Stimulated activated CD4-positive, alpha-beta T cell treated with anti-CD3 and anti-CD28 coated beads, TNF-alpha, amount 100 ng/mL, for 24 hours (primary cell): ENCODE measurements at regions not wholly inside any gene's neighbourhood (a gene's known extent, or its start where the extent isn't known, plus 50 kb on each side); places are given as distances from the start of the nearest gene placed in this dataset.
"Not testable (repeated sequence)": the region's sequence is repeated elsewhere in the genome, so short reads cannot be mapped to it uniquely, and the experiment has no call there.

ENCODE experiments used
- DNase-seq, 3 experiments: peaks; one replicate each; pipeline ENCODE4 v3.0.0-alpha.2; 2020; ENCODE audit warnings: low read depth in 3 of 3

DNA sequence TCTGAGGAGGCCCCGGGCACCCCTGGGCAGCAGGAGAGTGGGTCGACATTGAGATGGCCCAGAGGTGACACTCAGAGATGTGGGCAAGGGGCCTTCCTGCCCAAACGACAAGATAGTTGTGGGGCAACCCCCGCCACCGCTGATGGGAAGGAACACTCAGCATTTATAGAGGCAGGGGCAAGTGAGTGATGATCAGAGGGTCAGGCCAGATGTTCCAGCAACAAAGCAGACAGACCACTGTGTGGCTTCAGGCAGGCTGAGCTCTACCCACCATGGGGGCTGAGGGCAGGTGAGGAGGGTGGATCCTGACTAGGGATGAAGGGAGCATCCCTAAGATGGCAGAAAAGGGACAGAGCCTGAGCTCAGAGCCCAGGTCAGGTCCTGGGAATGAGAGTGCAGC, 362.7 kb downstream of the PTPRU start:
- no peak for DNase-seq

DNA sequence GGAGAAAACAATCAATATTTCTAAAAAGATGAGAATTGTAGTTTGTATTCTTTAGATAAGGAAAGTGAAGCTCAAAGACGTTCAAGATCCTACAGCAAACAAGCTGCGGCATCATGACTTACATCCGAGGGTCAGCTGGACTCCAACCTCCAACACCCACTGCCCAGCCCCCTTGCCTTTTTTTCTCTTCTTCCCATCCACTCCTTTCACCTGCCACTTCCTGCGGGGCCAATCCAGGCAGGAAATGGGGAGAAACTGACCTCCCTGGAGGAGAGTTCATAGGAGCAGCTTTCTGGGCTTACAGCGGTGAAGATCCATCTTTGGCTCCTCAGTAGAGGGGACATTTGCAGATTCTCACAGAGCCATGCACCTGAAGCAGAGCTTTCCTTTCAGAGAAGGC, 361.5 kb downstream of the PTPRU start:
- no peak for DNase-seq

DNA sequence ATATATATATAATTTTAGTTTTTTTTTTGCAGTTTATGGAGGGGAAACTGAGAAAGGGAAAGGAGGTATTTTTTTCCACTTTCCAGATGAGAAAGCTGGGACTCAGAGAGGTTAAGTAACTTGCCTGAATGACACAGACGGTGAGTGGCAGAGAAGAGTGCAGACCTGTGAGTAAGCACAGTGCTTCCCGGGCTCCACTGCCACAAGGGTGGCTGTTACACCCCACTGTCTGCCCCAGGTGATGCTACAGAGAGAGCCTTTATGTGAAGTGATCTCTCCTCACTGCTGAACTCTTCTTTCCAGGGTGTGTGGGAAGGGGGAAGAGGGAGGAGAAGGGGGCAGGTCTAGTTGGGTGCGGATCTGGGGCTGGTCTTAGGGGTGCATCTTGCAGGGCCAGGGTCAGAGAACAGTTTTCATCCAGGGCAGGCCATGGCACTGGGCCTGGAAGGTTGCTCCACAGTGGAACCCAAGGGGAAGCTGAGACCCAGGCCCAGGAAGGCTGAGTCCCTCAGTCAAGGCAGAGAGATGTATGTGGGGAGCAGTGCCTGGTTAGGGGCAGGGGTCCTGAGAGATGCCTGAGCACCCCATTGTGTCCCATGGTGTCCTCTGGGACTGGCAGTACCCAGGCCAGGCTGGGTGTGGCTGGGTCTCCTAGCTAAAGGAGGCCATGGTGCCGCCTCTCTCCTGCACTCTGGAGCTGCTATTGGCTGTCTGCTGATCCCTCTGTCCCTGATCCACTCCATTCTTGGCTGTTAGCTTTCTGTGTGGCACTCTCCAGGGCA, 357.5 kb downstream of the PTPRU start:
- DNase-seq = no peak

DNA sequence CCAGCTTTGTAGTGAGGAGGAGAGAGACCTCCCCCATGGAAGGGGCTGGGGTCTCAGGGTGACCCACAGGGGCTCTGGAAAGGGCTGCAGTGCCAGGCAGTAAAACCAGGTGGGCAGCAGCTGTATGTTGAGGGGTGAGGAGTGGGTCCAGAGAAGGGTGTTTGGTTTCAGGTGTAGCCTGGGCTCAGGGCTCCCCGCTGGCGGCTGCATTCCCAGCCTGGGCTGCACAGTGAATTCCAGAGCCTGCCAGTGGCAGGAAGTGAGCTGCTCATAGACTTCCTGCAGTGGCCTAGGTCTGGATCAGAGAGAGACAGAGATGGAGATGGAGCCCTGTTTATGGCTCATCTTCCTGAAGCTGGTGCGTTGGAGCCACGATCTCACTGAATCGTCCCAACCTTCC, 356.4 kb downstream of the PTPRU start:
- DNase-seq = no peak

DNA sequence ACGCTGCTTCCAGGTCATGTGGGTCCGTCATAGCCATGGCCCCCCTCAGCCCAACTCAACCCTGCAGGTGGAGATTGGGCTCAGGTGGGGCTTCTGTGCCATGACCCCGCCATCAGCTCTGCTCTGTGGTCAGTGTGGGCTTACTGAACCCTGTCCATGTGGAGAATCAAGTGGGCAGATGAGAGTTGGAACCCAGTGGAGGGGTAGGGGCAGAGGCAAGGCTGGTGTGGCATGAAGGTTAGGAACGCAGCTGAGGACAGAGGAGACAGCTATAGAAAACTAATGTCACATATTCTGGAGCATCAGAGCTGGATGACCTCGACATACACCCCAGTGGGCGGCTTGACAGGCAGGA, 355.9 kb downstream of the PTPRU start:
- no peak for DNase-seq

DNA sequence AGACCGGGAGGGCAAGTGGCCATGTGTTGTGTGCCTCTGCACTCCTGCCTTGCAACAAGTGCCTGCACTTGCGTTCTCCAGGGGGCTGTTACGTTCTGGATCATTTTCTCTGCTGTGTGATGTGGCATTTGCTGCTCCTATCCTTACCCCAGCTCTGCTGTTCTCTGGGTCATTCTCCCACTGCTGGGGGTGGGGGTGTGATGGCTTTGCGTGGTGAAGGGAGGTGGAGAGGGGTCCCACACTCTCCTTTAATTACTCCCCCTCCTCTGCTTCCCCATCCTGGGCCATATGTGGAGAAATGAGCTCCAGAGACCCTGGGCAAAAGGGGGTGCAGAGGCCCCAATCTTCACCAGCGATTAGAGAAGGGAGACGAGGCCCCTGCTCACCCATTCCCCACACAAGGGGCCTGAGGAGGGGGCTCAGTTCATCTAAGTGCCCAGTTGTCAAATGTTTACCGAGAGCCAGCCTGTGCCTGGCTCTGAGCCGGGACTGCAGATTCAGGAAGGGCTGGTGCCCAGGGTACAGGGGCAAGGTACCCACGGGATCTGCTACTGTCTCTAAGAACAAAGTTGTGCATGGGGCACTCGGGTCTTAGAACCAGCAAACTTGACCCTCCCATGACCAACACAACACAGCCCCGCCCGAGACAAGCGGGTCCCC, 355.4 kb downstream of the PTPRU start:
- no peak for DNase-seq

DNA sequence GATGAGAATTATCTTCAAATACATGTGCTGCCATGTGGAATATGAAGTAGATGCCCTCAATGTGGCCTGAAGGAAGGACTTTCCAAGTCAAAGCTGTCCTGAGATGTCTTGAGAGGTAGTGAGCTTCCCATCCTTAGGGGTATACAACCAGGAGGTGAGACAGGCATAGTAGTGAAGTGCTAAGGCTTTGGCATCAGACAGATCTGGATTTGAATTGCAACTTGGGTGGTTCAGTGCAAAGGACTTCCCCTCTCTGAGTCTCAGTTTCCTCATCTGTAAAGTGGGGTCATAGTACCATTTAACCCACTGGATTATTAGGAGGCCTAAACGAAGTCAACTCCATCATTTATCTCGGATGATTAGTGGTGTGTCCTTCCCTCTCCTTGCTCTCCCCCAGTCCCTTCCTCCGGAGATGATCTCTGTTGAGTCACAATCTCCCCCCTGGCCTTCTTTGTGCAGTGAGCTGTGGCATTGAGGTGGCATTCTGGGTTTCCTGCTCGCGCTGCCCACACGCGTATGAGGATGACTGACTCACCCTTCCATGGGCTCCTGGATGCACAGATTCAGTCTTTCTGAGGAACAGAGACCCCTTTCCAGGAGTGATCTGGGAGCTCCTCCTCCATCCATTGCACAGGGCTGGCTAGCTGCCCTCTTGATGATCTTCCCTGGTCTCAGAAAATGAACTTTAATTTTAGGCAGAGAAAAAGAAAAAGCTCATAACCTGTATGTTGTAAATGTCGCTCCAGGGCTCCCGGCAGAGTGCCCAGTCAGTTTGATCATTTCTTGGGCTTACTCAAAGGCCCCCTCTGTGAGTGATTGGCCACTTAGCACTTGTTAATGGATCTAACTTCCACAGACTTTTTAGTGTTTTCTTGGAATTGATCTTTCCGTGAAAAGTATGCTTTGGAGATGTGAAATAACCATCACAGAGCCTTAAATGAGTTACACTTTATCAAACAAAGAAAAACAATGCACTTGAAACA, 354.6 kb downstream of the PTPRU start:
- DNase-seq = no peak

DNA sequence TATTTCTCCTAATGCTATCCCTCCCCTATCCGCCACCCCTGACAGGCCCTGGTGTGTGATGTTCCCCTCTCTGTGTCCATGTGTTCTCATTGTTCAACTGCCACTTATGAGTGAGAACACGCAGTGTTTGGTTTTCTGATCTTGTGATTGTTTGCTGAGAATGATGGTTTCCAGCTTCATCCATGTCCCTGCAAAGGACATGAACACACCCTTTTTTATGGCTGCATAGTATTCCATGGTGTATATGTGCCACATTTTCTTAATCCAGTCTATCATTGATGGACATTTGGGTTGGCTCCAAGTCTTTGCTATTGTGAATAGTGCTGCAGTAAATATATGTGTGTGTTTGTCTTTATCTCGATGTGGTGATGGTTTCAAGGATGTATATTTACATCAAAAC, 353.4 kb downstream of the PTPRU start:
- not testable (repeated sequence) for DNase-seq

DNA sequence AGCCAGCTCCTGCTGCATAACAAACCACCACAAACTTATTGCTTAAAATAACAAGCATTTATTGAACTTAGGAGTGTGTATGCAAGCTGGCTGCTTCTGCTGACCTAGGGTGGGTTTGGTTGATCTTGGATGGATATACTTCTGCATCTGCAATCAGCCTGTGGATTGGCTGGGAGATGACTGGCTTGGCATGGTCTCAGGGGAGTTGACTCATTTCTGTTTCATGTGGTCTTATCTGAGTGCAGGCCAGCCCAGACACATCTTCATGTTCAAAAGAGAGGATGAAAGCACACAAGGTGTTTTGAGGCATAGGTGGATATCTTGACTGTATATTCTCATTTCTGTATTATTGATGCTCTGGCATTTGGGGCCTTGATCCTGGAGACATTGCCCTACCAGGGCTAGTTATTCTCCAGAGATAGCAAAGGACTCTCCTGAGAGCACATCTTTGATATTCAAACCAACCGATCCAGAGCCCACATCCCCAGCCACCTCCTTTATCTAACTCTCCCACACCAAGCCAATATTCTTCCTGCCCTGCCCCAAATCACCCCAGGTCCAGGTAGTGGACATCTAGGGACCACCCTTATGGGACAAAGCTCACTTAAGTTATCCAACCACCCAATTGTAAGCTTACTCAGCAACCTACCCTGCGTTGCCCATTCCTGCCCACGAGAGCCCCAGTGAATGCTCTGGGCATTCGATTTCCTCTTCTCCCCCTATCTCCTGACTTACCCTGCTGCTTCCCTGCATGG, 350.8 kb downstream of the PTPRU start:
- no peak for DNase-seq

DNA sequence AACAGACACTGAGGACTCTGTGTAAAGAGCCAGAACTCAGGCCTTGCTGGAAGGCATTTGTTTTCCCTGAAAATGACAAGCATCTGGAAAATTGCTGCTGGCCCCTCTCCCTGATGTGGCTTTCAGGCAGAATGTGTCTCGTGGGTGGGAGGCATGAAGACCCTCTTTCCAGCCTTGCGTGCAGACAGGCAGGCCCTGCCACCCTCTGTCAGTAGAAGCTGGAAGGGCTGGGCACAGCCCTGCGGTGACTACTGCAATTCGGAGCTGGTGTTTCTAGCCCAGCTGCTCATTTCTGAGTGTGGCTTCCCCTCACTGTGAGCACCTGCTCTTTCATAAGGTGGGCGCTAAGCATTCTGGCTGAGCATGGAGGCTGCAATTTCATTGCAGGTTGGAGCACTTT, 349.9 kb downstream of the PTPRU start:
- DNase-seq = no peak

DNA sequence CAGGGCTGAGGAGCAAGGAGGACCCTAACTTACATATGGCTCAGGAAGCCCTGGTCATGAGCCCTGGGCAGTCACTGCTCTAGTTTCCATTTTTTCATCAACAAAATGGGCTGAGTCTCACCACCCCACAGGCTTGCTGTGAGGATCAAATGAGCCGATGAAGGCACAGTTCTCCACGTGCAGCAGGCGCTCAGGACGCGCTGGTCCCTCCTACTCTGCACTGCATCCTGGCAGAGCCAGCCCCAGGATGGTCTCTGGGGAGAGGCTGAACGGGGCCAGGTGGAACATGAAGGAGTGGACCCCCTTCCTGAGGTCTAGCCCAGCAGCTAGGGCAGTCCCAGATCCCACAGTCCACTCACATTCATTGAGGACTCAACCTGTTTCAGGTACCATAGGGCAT, 349.3 kb downstream of the PTPRU start:
- no peak for DNase-seq

DNA sequence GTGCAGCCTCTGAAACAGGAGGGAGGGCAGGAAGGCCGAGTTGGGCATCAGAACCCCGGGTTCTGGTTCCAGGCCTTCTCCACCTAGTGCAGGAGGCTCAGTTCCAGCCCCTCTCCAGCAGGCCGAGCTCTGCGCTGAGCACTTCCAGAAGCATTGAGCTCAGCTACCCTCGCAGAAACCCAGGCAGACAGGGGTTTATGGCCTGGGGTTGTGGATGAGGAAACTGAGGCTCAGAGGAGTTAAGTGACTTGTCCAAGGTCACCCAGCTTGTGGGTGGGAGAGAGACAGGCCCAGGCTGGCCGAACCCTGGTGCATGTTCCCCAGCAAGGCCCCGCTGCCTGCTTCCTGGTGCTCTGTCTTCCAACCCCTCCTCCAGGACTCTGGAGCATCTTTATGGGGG, 348.9 kb downstream of the PTPRU start:
- no peak for DNase-seq

DNA sequence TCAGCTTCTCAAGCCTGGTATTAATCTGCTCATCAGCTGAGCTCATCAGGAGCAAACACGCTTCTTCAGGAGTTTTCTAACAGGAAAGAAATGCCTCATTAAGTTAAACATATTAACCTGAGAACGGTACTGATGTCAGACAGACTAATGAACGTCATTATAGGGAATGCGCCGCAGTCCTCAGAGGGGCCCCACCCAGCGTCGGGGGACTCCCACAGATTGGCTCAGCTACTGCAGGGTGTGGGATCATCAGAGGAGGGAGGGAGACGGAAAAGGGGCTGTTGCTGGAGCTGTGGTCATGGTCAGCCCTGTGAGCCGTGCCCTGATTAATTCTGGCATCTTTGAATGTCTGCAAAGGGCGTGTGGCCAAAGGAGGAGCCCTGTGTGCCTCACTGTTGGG, 348.5 kb downstream of the PTPRU start:
- DNase-seq = no peak

DNA sequence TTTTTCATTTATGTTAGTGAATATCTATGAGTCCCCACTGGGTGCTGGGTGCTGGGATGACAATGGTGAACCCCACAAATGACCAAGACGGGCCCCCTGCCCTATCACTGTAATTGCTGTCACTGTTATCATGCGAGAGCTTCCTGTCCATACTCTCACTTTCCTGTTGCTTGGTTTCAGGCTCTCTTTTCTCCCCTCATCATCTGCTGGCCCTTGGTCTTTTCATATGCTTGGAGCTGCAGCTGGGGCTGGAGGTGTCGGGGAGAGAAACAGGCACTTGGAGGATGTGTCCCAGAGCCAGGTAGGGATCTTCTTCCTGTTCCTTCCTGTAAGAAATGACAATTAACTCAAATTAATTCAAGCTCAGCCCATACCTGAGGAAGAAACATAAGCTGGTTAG, 348.0 kb downstream of the PTPRU start:
- no peak for DNase-seq

DNA sequence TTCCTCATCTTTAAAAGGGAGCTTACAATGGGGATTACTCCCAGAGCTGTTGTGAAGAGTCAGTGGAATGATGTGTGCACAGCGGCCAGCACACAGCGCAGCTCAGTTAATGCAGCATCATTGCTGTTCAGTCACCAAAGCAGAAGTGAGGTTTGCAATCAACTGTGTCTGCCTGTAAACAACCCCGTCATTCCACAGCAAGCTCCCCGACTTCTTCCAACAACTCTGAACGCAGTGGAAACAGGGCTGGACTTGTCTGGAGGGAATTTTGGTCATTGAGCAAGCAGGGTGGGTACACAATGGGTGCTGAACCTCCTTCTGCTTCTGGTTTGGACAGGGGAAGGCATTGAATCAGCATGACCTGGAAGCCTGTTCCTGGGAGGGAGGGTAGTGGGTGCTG, 347.4 kb downstream of the PTPRU start:
- no peak for DNase-seq

DNA sequence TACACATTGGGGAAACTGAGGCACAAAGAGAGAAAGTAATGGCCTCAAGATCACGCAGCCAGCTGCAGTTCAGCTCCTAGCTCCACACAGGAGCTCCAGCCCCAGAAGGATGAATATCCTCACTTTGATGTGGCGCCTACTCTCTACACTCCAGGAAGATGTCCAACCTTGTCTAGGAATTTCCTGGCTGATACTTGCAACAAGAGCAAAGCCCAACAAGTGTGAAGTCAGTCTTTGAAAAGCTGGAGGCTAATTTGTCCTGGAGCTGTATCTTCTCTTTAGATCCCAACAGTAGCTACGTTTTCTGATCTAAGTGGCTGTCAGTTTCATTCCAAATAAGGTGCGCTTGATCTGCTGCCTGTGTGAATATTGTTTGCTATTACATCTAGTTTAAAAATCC, 344.9 kb downstream of the PTPRU start:
- DNase-seq = no peak

DNA sequence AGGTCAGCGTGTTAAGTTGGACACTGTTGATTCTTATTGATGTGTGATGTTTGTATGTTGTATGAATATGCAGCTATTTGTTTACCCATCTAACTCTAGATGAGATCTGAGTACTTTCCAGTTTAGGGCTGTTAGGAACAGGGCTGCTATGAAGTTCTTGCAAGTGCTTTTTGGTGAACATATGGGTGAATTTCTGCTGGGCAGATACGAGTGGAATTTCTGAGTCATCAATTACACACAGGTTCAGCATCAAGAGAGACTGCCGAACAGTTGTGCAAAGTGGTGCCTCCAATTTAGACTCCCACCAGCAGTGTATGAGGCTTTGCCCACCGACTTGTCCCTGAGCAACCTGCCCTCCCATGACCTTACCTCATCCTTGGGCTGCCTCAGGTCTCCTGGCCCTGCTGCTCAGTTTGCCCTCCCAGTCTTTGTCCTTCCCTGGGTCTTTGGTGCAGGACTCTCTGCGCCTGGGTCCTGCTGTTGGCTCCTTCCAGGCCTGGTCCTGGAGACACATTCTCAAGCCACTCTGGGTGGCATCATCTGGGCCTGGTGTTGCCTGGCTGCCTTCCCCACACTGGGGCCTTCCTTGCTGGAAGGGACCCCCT, 343.6 kb downstream of the PTPRU start:
- no peak for DNase-seq

DNA sequence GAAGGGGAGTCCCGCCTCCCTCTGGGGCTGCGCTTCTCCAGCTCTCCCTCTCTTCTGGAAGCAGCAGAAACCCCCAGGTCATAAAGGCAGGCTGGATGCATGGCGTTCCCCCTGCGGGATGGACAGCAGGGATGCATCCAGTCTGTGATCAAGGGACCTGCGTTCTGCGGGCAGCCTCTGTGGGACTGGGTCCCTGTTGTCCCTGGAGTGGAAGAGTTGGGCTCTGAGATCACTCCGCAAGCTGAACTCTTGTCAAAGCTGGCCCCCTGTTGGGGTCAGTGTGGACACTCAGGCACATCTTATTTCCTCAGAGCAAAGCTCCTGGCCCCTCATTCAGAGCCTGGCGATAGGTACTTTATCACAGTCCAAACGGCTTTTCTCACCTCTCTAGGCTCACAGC, 341.2 kb downstream of the PTPRU start:
- DNase-seq = no peak

DNA sequence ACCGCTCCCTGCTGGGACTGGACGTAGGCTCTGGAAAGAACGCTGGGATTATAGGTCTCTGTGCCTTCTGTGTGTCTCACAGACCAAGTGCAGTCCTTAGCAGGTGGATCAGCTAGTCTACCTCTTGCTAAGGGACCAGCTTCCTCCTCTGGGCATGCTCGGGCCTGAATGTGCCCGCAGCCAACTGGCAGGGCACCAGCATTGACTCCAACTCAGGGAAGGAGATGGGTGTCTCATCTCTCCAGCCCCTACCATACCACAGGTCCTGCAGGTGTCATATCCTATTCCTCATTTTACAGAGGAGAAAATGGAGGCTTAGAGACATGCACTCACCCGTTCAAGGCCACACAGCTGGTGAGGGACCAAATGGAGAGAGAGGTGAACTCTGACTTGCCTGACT, 340.2 kb downstream of the PTPRU start:
- DNase-seq = no peak

DNA sequence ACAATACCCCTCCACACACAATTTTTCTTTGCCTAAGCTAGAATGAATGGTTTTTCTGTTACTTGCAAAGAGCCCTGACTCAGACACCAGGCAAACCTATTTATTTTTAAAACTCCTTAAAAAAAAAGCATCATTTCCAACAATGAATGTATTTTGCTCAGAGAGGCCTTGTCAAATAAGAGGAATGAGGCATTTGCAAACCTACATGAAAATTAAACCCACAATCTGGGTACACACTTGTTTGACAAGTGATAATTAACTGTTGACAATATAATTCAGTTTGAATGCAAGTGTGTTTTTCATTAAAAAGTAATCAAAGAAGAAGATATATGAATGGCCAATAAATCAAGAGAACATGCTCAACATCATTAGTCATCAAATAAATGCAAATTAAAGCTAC, 339.5 kb downstream of the PTPRU start:
- no peak for DNase-seq

DNA sequence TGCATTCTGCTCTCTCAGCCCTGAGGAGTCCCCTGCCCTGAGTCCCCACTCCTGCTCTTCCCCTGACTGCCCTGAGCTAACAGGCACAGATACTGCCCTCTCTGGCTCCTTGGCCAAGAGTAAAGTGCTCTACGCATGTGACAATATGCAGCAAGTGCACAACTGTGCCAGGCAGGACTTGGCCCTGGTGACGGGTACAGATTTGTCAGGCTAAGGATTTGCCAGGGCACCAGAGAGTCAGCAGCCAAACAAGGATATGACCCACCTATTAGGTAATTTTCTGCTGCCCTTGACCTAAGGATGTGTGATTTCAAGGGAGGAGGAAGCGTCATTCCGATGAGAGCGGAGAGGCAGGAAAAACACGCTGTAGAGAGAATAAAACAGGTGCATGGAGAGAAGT, 339.0 kb downstream of the PTPRU start:
- DNase-seq = no peak
